Neural crest cell (in vitro differentiated cells): ENCODE measurements at regions not wholly inside any gene's neighbourhood (a gene's known extent, or its start where the extent isn't known, plus 50 kb on each side); places are given as distances from the start of the nearest gene placed in this dataset.
A peak's percentile ranks its signal among the peaks of the same experiment; 100 is the strongest.

Experiments
- DNase-seq: peaks from one replicate; pipeline ENCODE4 v3.0.0; 2021; ENCODE audit warnings: low read depth, mixed read lengths, low spot score
- H3K27ac Mint-ChIP-seq: one replicate; pipeline ENCODE4 v1.8.0; 2021; ENCODE audit warnings: mild to moderate bottlenecking, mixed read lengths; ENCODE audit not compliant: unreplicated experiment
- H3K27me3 Mint-ChIP-seq: 2 replicates; pipeline ENCODE4 v1.8.0; 2021; ENCODE audit warnings: low read depth, mild to moderate bottlenecking, mixed read lengths
- H3K36me3 Mint-ChIP-seq: 2 replicates; pipeline ENCODE4 v1.8.0; 2021; ENCODE audit warnings: low read depth, mild to moderate bottlenecking, mixed read lengths
- H3K4me1 Mint-ChIP-seq: 2 replicates; pipeline ENCODE4 v1.8.0; 2021; ENCODE audit warnings: mixed read lengths
- H3K4me3 Mint-ChIP-seq: one replicate; pipeline ENCODE4 v1.8.0; 2021; ENCODE audit warnings: mild to moderate bottlenecking, mixed read lengths
- H3K9me3 Mint-ChIP-seq: 2 replicates; pipeline ENCODE4 v1.8.0; 2021; ENCODE audit warnings: mixed read lengths
- TF ChIP-seq, protein P1 (sequence below): fragments of 200-600 bp; sonication (generic); conservative IDR thresholded peaks from 2 replicates; pipeline ENCODE4 v1.5.0; 2021; ENCODE audit warnings: antibody characterized with exemption, mild to moderate bottlenecking

DNA sequence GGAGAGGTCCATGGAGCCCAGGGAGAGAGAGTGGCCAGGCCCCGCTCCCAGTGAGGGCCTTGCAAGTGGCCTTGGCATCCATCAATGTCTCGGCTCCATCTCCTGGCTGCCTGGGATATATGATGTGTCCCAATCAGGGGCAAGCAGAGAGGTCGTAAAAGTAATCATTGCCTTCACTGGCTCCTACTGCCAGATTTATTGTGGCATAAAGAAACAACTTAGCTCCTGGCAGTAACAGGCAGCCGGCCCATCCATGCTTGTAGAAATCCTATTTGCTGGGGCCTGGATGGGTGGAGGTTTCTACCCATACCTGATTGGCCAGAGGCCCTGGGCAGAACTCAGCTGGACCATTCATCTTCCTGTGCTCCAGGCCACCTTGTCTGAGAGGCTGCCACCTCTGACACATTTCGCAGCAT, 272.6 kb downstream of the MATN1 start:
- TF ChIP-seq, protein P1, sequence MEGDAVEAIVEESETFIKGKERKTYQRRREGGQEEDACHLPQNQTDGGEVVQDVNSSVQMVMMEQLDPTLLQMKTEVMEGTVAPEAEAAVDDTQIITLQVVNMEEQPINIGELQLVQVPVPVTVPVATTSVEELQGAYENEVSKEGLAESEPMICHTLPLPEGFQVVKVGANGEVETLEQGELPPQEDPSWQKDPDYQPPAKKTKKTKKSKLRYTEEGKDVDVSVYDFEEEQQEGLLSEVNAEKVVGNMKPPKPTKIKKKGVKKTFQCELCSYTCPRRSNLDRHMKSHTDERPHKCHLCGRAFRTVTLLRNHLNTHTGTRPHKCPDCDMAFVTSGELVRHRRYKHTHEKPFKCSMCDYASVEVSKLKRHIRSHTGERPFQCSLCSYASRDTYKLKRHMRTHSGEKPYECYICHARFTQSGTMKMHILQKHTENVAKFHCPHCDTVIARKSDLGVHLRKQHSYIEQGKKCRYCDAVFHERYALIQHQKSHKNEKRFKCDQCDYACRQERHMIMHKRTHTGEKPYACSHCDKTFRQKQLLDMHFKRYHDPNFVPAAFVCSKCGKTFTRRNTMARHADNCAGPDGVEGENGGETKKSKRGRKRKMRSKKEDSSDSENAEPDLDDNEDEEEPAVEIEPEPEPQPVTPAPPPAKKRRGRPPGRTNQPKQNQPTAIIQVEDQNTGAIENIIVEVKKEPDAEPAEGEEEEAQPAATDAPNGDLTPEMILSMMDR = no peak
- Mint-ChIP-seq H3K4me3 (no peak overlapping the region), H3K4me1 (no peaks in the 10 kb centered on the region), H3K27me3 (peaks cover 10% of the 10 kb centered on the region), H3K9me3 (peaks cover 4% of the 10 kb centered on the region), H3K36me3 (no peaks in the 10 kb centered on the region), H3K27ac (no peak overlapping the region)
- DNase-seq = no peak

DNA sequence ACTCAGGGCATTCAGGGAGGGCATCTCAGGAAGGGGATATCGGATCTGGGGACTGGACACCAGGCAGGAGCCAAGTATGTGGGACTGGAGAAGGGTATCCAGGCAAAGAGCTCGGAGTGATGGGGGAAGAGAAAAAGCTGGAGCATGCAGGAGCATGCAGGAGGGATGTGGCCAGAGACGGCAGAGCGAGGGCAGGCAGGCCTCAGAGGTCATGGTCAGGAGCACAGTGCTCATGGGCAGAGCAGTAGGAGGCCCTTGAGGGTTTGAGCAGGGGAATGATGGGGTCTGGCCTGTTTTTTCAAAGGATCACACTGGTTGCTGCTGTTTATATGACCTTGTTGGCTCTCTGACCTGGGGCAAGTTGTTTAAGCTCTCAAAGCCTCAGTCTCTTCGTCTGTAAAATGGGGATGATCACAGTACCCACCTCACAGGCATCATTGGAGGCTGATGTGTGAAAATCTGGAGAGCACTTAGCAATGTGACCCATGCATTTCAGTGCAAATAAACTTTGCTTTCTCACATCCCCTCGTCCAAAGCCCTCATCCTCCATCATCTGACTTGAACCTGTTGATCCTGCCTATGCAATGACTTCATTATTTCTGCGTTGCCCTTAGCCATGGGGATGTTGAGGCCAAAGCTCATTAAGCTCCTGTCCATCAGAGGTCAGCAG, 273.1 kb downstream of the MATN1 start:
- Mint-ChIP-seq H3K27ac (peak overlapping the region; percentile 90), H3K4me1 (no peaks in the 10 kb centered on the region), H3K9me3 (peaks cover 4% of the 10 kb centered on the region), H3K4me3 (no peak overlapping the region), H3K36me3 (no peaks in the 10 kb centered on the region), H3K27me3 (peaks cover 10% of the 10 kb centered on the region)
- TF ChIP-seq, protein P1 = no peak
- no peak for DNase-seq

DNA sequence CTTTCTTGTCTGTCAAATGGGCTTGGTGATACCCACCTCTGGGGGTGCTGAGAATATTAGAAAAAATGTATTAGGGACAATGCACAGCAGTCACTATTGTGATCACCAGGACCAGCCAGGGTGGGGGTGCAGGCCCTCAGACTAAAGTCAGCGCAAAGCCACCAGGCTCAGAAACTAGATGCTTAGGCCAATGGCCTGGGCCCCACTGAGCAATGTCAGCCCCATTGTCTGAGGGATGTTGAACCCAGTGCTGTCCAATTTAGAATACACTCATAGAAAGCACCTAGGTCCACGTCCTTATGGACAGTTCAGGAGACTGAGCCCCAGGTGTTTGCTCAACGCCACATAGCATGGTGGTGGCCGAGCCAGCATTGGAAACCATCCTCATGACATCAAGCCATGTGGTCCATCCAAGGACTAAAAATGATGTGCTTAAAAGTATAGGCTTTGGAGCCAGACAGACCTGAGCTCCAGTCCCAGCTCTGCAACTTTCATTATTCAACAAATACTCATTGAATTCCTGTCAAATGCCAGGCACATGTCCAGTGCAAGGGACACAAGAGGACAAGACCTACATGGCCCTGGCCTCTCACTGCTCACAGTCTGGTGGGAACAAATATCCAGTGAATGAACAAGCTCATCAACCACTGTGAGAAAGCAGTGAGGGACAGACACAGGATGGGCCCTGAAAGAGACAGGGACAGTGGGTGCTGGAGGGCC, 273.8 kb downstream of the MATN1 start:
- Mint-ChIP-seq H3K4me3 (no peak overlapping the region), H3K36me3 (no peaks in the 10 kb centered on the region), H3K4me1 (no peaks in the 10 kb centered on the region), H3K9me3 (peaks cover 4% of the 10 kb centered on the region), H3K27me3 (peaks cover 4% of the 10 kb centered on the region), H3K27ac (peak overlapping the region; percentile 90)
- TF ChIP-seq, protein P1 = no peak
- no peak for DNase-seq

DNA sequence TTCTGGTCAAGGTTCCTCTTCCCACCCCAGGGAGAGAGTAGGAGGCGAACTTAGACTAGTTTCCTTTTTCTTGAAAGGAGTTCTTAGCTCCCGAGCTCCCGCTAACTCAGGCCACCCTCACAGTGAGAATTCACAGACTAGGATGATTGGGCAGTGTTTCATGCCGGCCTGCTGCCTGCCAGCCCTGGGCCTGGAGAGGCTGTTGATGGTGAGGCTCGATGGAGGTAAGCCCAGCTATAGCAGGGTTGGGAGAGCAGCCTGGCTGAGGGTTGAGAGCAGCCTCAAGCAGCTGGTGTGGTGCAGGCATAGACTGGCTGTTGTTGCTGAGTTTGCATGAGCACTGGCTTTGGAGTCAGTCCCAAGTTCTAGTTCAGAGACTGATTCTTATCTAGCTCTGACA, 274.4 kb downstream of the MATN1 start:
- Mint-ChIP-seq H3K4me1 (no peaks in the 10 kb centered on the region), H3K27ac (no peak overlapping the region), H3K9me3 (peaks cover 7% of the 10 kb centered on the region), H3K27me3 (peaks cover 3% of the 10 kb centered on the region), H3K36me3 (no peaks in the 10 kb centered on the region), H3K4me3 (no peak overlapping the region)
- TF ChIP-seq, protein P1 = no peak
- no peak for DNase-seq

DNA sequence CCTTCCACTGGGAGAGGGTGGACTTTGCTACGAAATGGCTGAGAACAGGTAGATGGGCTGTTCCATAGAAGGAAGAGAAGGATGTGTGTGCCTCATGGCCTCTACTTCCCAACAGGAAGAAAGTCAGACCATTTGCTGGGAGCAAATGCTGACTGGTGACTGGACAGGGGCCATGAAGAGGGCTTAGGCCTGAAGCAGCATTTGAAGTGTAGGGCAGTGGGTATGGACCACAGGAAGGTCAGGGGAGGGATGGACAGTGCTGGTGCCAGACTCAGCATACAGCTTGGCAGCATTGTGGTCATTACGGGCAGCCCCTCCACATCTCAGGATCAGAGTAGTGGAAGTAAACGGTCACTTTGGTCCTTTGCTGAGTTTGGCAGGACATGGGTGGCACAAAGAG, 275.7 kb downstream of the MATN1 start:
- peaks cover 7% of the 10 kb centered on the region for H3K9me3 Mint-ChIP-seq
- DNase-seq = no peak
- H3K4me1 Mint-ChIP-seq = no peaks in the 10 kb centered on the region

More for the DNA sequence above, 275.7 kb downstream of the MATN1 start:
- peak overlapping the region; percentile 68 for H3K27ac Mint-ChIP-seq
- no peak overlapping the region for H3K4me3 Mint-ChIP-seq
- TF ChIP-seq, protein P1 = no peak
- no peaks in the 10 kb centered on the region for H3K36me3 Mint-ChIP-seq
- peaks cover 3% of the 10 kb centered on the region for H3K27me3 Mint-ChIP-seq
